Endometrial microvascular endothelial cells (primary cell): ENCODE measurements at regions not wholly inside any gene's neighbourhood (a gene's known extent, or its start where the extent isn't known, plus 50 kb on each side); places are given as distances from the start of the nearest gene placed in this dataset.
"Not testable (repeated sequence)": the region's sequence is repeated elsewhere in the genome, so short reads cannot be mapped to it uniquely, and the experiment has no call there.

ENCODE experiments used
- in situ Hi-C: cut with HindIII; loops from 2 replicates; pipeline ENCODE4 v1.10.0; 2017; ENCODE audit warnings: low sequenced_read_pairs, low pct_unique_long_range_greater_than_20kb; ENCODE audit errors: inconsistent ontology term

- in situ Hi-C loops: no loop called here
Measured at GRCh38 chr11:19631712-19632498, 80.7 kb upstream of the NAV2 start.

GRCh38 chr11:19628018-19628417 is 84.6 kb upstream of the NAV2 start:
- in situ Hi-C loops: no loop called here

GRCh38 chr11:19627566-19627965 is 85.1 kb upstream of the NAV2 start:
- in situ Hi-C loops: no loop called here

- in situ Hi-C loops: no loop called here
Measured at GRCh38 chr11:19625438-19625837, 87.2 kb upstream of the NAV2 start.

- in situ Hi-C loops: no loop called here
Measured at GRCh38 chr11:19617696-19618523, 94.7 kb upstream of the NAV2 start.

- in situ Hi-C loops: no loop called here
Measured at GRCh38 chr11:19615341-19616183, 97.1 kb upstream of the NAV2 start.

- in situ Hi-C loops: no loop called here
Measured at GRCh38 chr11:19614370-19614940, 98.2 kb upstream of the NAV2 start.

GRCh38 chr11:19612025-19612424 is 100.6 kb upstream of the NAV2 start:
- in situ Hi-C loops: not testable (repeated sequence)

- in situ Hi-C loops: no loop called here
Measured at GRCh38 chr11:19607656-19608360, 104.8 kb upstream of the NAV2 start.

GRCh38 chr11:19606856-19607655 is 105.6 kb upstream of the NAV2 start:
- in situ Hi-C loops: no loop called here

GRCh38 chr11:19605520-19606371 is 106.9 kb upstream of the NAV2 start:
- in situ Hi-C loops: no loop called here

- in situ Hi-C loops: no loop called here
Measured at GRCh38 chr11:19604679-19605375, 107.8 kb upstream of the NAV2 start.

GRCh38 chr11:19603771-19604170 is 108.9 kb upstream of the NAV2 start:
- in situ Hi-C loops: no loop called here

- in situ Hi-C loops: no loop called here
Measured at GRCh38 chr11:19602891-19603290, 109.7 kb upstream of the NAV2 start.

GRCh38 chr11:19602406-19602805 is 110.2 kb upstream of the NAV2 start:
- in situ Hi-C loops: no loop called here

GRCh38 chr11:19601235-19601634 is 111.4 kb upstream of the NAV2 start:
- in situ Hi-C loops: no loop called here
